Left lobe of liver (tissue), 2 donors: ENCODE measurements at regions not wholly inside any gene's neighbourhood (a gene's known extent, or its start where the extent isn't known, plus 50 kb on each side); places are given as distances from the start of the nearest gene placed in this dataset.
"Not testable (repeated sequence)": the region's sequence is repeated elsewhere in the genome, so short reads cannot be mapped to it uniquely, and the experiment has no call there.

ENCODE experiments used
- ATAC-seq: fragments of 200-7000 bp; cut with Tn5 transposase; one replicate; pipeline ENCODE4 v1.9.1; 2020; ENCODE audit warnings: mild to moderate bottlenecking, moderate library complexity
- DNase-seq: peaks from one replicate; pipeline ENCODE4 v3.0.0-alpha.2; 2020; ENCODE audit warnings: low spot score
- donor health status: DM: no; HTN: no; CAD: no; lungs with moderate emphysema.
- donor health status: DM: no; HTN: yes; CAD: no.

- DNase-seq: no peak
- ATAC-seq: no peak
Measured at GRCh38 chr10:60479305-60480020, 89.8 kb upstream of the ANK3 start.

- ATAC-seq (no peak), DNase-seq (no peak)
Measured at GRCh38 chr10:60476451-60476850, 86.8 kb upstream of the ANK3 start.

GRCh38 chr10:60473557-60473956 lies 83.9 kb upstream of the ANK3 start:
- DNase-seq (no peak), ATAC-seq (no peak)

- no peak for DNase-seq
- ATAC-seq: no peak
Measured at GRCh38 chr10:60470091-60470490, 80.4 kb upstream of the ANK3 start.

- DNase-seq, ATAC-seq: not testable (repeated sequence)
Measured at GRCh38 chr10:60469147-60469546, 79.5 kb upstream of the ANK3 start.

- DNase-seq (no peak), ATAC-seq (no peak)
Measured at GRCh38 chr10:60467202-60467546, 77.5 kb upstream of the ANK3 start.

GRCh38 chr10:60466267-60467201 lies 76.9 kb upstream of the ANK3 start:
- DNase-seq (no peak), ATAC-seq (no peak)

- no peak for ATAC-seq
Measured at GRCh38 chr10:60465801-60466200, 76.1 kb upstream of the ANK3 start.

GRCh38 chr10:60464659-60465058 lies 75.0 kb upstream of the ANK3 start:
- ATAC-seq (no peak), DNase-seq (no peak)

More at GRCh38 chr10:60465801-60466200, 76.1 kb upstream of the ANK3 start:
- DNase-seq: no peak

GRCh38 chr10:60463746-60464145 lies 74.1 kb upstream of the ANK3 start:
- ATAC-seq: no peak

GRCh38 chr10:60461688-60462087 lies 72.0 kb upstream of the ANK3 start:
- DNase-seq (no peak), ATAC-seq (no peak)

More at GRCh38 chr10:60463746-60464145, 74.1 kb upstream of the ANK3 start:
- no peak for DNase-seq

- ATAC-seq: no peak
Measured at GRCh38 chr10:60459701-60460457, 70.2 kb upstream of the ANK3 start.

GRCh38 chr10:60456053-60456452 lies 66.4 kb upstream of the ANK3 start:
- DNase-seq (no peak), ATAC-seq (no peak)

More at GRCh38 chr10:60459701-60460457, 70.2 kb upstream of the ANK3 start:
- DNase-seq: no peak

- peak; percentile 63 for ATAC-seq
- no peak for DNase-seq
Measured at GRCh38 chr10:60454336-60454735, 64.7 kb upstream of the ANK3 start.

GRCh38 chr10:60453036-60453435 lies 63.4 kb upstream of the ANK3 start:
- ATAC-seq: no peak
- no peak for DNase-seq

GRCh38 chr10:60450291-60450690 lies 60.6 kb upstream of the ANK3 start:
- DNase-seq (no peak), ATAC-seq (no peak)

- DNase-seq (no peak), ATAC-seq (no peak)
Measured at GRCh38 chr10:60448246-60448645, 58.6 kb upstream of the ANK3 start.

- ATAC-seq (no peak), DNase-seq (no peak)
Measured at GRCh38 chr10:60446851-60447250, 57.2 kb upstream of the ANK3 start.

- ATAC-seq (no peak), DNase-seq (no peak)
Measured at GRCh38 chr10:60446070-60446833, 56.6 kb upstream of the ANK3 start.

- no peak for DNase-seq
- ATAC-seq: no peak
Measured at GRCh38 chr10:60444494-60445064, 54.9 kb upstream of the ANK3 start.
